ENCODE measurements at regions not wholly inside any gene's neighbourhood (a gene's known extent, or its start where the extent isn't known, plus 50 kb on each side); places are given as distances from the start of the nearest gene placed in this dataset.

- no peak overlapping the region for H3K4me2 ChIP-seq (ENCODE audit: low read length)
- BruUV-seq (replicated peaks), result no TSS peak
- no peak overlapping the region for H3K4me3 ChIP-seq (ENCODE audit: low read length)
- H2AFZ ChIP-seq (ENCODE audit: low read length), result no peak overlapping the region
- no peaks in the 10 kb centered on the region for H3F3A ChIP-seq (ENCODE audit: low read length, unreplicated experiment)
- CTCF ChIA-PET, result no interaction called here
- H3K4me1 ChIP-seq (ENCODE audit: insufficient read depth, low read length), result no peaks in the 10 kb centered on the region
- no peaks in the 10 kb centered on the region for H3K36me3 ChIP-seq (ENCODE audit: low read depth, low read length)
- H3K9me2 ChIP-seq (replicated peaks; ENCODE audit: low read length), result no peaks in the 10 kb centered on the region
- H3K9ac ChIP-seq (ENCODE audit: low read length), result no peak overlapping the region
- no peaks in the 10 kb centered on the region for H3K79me2 ChIP-seq (ENCODE audit: low read length)
- no peak for ATAC-seq
- H3K9me3 ChIP-seq (ENCODE audit: low read length), result 0 out of 2 replicates have a peak, but pooled peaks cover 2% of the 10 kb centered on the region
- intact Hi-C loops (cut with micrococcal nuclease), result no loop called here
- no peaks in the 10 kb centered on the region for H3K27me3 ChIP-seq (ENCODE audit: low read length)
- no peak for TF ChIP-seq EZH2phosphoT487 (IDR thresholded peaks at IDR 0.05; ENCODE audit: borderline replicate concordance, low read length)
- TF ChIP-seq, protein P1, sequence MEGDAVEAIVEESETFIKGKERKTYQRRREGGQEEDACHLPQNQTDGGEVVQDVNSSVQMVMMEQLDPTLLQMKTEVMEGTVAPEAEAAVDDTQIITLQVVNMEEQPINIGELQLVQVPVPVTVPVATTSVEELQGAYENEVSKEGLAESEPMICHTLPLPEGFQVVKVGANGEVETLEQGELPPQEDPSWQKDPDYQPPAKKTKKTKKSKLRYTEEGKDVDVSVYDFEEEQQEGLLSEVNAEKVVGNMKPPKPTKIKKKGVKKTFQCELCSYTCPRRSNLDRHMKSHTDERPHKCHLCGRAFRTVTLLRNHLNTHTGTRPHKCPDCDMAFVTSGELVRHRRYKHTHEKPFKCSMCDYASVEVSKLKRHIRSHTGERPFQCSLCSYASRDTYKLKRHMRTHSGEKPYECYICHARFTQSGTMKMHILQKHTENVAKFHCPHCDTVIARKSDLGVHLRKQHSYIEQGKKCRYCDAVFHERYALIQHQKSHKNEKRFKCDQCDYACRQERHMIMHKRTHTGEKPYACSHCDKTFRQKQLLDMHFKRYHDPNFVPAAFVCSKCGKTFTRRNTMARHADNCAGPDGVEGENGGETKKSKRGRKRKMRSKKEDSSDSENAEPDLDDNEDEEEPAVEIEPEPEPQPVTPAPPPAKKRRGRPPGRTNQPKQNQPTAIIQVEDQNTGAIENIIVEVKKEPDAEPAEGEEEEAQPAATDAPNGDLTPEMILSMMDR (conservative IDR thresholded peaks at IDR 0.05; ENCODE audit: low read depth, low read length), result no peak
- TF ChIP-seq EZH2 (IDR thresholded peaks at IDR 0.05; ENCODE audit: low read length, unreplicated experiment), result no peak
- no peak overlapping the region for H3K27ac ChIP-seq (ENCODE audit: low read length)
- DNase-seq, result no peak
- no peaks in the 10 kb centered on the region for H4K20me1 ChIP-seq (ENCODE audit: low read length)
- POLR2A ChIA-PET (ENCODE audit: unreplicated experiment), result no interaction called here
Measured at GRCh38 chr11:80466570-80466969, 1025.7 kb upstream of the TENM4 start.

GRCh38 chr11:80462211-80462610 lies 1021.4 kb upstream of the TENM4 start:
- TF ChIP-seq EZH2 (IDR thresholded peaks at IDR 0.05; ENCODE audit: low read length, unreplicated experiment) (no peak), EZH2phosphoT487 (IDR thresholded peaks at IDR 0.05; ENCODE audit: borderline replicate concordance, low read length) (no peak)
- TF ChIP-seq, protein P1 (conservative IDR thresholded peaks at IDR 0.05; ENCODE audit: low read depth, low read length), result no peak
- BruUV-seq (replicated peaks), result no TSS peak
- ChIA-PET CTCF (no interaction called here), POLR2A (ENCODE audit: unreplicated experiment) (no interaction called here)
- H3K27me3 ChIP-seq (ENCODE audit: low read length), result no peaks in the 10 kb centered on the region
- DNase-seq (peak; percentile 69), ATAC-seq (no peak)
- intact Hi-C loops (cut with micrococcal nuclease), result no loop called here
- no peaks in the 10 kb centered on the region for H3K9me3 ChIP-seq (ENCODE audit: low read length)
- H3K36me3 ChIP-seq (ENCODE audit: low read depth, low read length), result no peaks in the 10 kb centered on the region
- H3K79me2 ChIP-seq (ENCODE audit: low read length), result no peaks in the 10 kb centered on the region
- H3K4me1 ChIP-seq (ENCODE audit: insufficient read depth, low read length), result no peaks in the 10 kb centered on the region
- no peak overlapping the region for H3K27ac ChIP-seq (ENCODE audit: low read length)
- H2AFZ ChIP-seq (ENCODE audit: low read length), result peak overlapping the region; percentile 39; the same call in 1 of the 2 replicates
- no peak overlapping the region for H3K4me3 ChIP-seq (ENCODE audit: low read length)
- no peaks in the 10 kb centered on the region for H3F3A ChIP-seq (ENCODE audit: low read length, unreplicated experiment)
- no peak overlapping the region for H3K9ac ChIP-seq (ENCODE audit: low read length)
- no peak overlapping the region for H3K4me2 ChIP-seq (ENCODE audit: low read length)
- no peaks in the 10 kb centered on the region for H3K9me2 ChIP-seq (replicated peaks; ENCODE audit: low read length)
- no peaks in the 10 kb centered on the region for H4K20me1 ChIP-seq (ENCODE audit: low read length)

- BruUV-seq (replicated peaks), result no TSS peak
- POLR2A ChIA-PET (ENCODE audit: unreplicated experiment), result no interaction called here
- no peak for ATAC-seq
- Histone ChIP-seq H3K9ac (ENCODE audit: low read length) (no peak overlapping the region), H3K27me3 (ENCODE audit: low read length) (no peaks in the 10 kb centered on the region), H4K20me1 (ENCODE audit: low read length) (no peaks in the 10 kb centered on the region), H3K79me2 (ENCODE audit: low read length) (no peaks in the 10 kb centered on the region), H3K4me1 (ENCODE audit: insufficient read depth, low read length) (no peaks in the 10 kb centered on the region), H3K9me2 (replicated peaks; ENCODE audit: low read length) (no peaks in the 10 kb centered on the region), H3K4me3 (ENCODE audit: low read length) (no peak overlapping the region), H3K36me3 (ENCODE audit: low read depth, low read length) (no peaks in the 10 kb centered on the region), H3K4me2 (ENCODE audit: low read length) (no peak overlapping the region), H2AFZ (ENCODE audit: low read length) (no peak overlapping the region), H3K27ac (ENCODE audit: low read length) (no peak overlapping the region), H3K9me3 (ENCODE audit: low read length) (no peaks in the 10 kb centered on the region), H3F3A (ENCODE audit: low read length, unreplicated experiment) (no peaks in the 10 kb centered on the region)
- intact Hi-C loops (cut with micrococcal nuclease), result no loop called here
- CTCF ChIA-PET, result no interaction called here
- DNase-seq, result no peak
- TF ChIP-seq EZH2phosphoT487 (IDR thresholded peaks at IDR 0.05; ENCODE audit: borderline replicate concordance, low read length), result no peak
- TF ChIP-seq, protein P1 (conservative IDR thresholded peaks at IDR 0.05; ENCODE audit: low read depth, low read length), result no peak
- no peak for TF ChIP-seq EZH2 (IDR thresholded peaks at IDR 0.05; ENCODE audit: low read length, unreplicated experiment)
Measured at GRCh38 chr11:80458376-80458775, 1017.5 kb upstream of the TENM4 start.

Data from PC-3 (cell line).